Body of pancreas (tissue), 4 donors: ENCODE measurements at regions not wholly inside any gene's neighbourhood (a gene's known extent, or its start where the extent isn't known, plus 50 kb on each side); places are given as distances from the start of the nearest gene placed in this dataset.

Experiments used
- ATAC-seq: fragments of 150-250 bp; one replicate; pipeline ENCODE4 v1.9.1; 2016
- DNase-seq, 4 donors: peaks; one replicate each; pipeline ENCODE4 v3.0.0-alpha.2; 2019
- H3K27ac ChIP-seq, 4 donors: fragments of 200-600 bp; sonication (generic); 1 replicate in 3 of 4; 2 replicates in 1 of 4; pipeline versions ENCODE4 v1.5.1 to v1.6.1; 2016 to 2019; ENCODE audit warnings: mild to moderate bottlenecking in 1 of 4, mixed read lengths in 1 of 4, moderate library complexity in 1 of 4
- H3K27me3 ChIP-seq, 2 donors: fragments of 200-600 bp; sonication (generic); one replicate each; pipeline ENCODE4 v1.6.0; 2016; ENCODE audit warnings: mild to moderate bottlenecking in 1 of 2
- H3K36me3 ChIP-seq, 2 donors: fragments of 200-600 bp; sonication (generic); replicated peaks in 1 of 2; 2 replicates each; pipeline ENCODE4 v1.5.1; 2016; ENCODE audit warnings: low read depth in 2 of 2; ENCODE audit not compliant: insufficient read depth in 1 of 2
- H3K4me1 ChIP-seq: fragments of 200-600 bp; sonication (generic); one replicate; pipeline ENCODE4 v1.6.0; 2016
- H3K4me3 ChIP-seq, 2 donors: fragments of 200-600 bp; sonication (generic); 1 replicate in 1 of 2; 2 replicates in 1 of 2; pipeline ENCODE4 v1.5.1; 2016 to 2019
- H3K9me3 ChIP-seq, 3 donors: fragments of 200-600 bp; sonication (generic); 1 replicate in 2 of 3; 2 replicates in 1 of 3; pipeline ENCODE4 v1.5.1; 2016
- POLR2A ChIP-seq, 3 donors: fragments of 450-650 bp; IDR thresholded peaks; one replicate each; pipeline ENCODE4 v1.6.1; 2016; ENCODE audit warnings: antibody characterized with exemption in 3 of 3, mild to moderate bottlenecking in 2 of 3
- WGBS, 2 donors: methylation state at CpG; one replicate each; pipeline ENCODE4 v1.1.5; 2017; 5-methylcytosine and 5-hydroxymethylcytosine counted together
- intact Hi-C: fragments of 100-400 bp; cut with DNase I; formaldehyde crosslinking; loops from one replicate; pipeline ENCODE4 v1.15.1; 2023
- TF ChIP-seq, protein P1 (sequence below), 7 experiments: fragments of 450-650 bp in 4 of 7; fragments of 200-600 bp in 3 of 7; sonication (generic) in 3 of 7; IDR thresholded peaks; one replicate each; pipeline ENCODE4 v1.5.1; 2016 to 2019; ENCODE audit warnings: antibody characterized with exemption in 7 of 7

GRCh38 chrX:102833136-102833535 lies 103.9 kb upstream of the RAB40AL start:
- Histone ChIP-seq H3K27ac (no peak overlapping the region), H3K4me1 (peaks cover 4% of the 10 kb centered on the region), H3K9me3 (no peaks in the 10 kb centered on the region), H3K27me3 (no peaks in the 10 kb centered on the region), H3K4me3 (no peak overlapping the region), H3K36me3 (no peaks in the 10 kb centered on the region)
- intact Hi-C loops, result no loop called here
- TF ChIP-seq POLR2A (IDR thresholded peaks at IDR 0.05), result no peak
- TF ChIP-seq, protein P1, sequence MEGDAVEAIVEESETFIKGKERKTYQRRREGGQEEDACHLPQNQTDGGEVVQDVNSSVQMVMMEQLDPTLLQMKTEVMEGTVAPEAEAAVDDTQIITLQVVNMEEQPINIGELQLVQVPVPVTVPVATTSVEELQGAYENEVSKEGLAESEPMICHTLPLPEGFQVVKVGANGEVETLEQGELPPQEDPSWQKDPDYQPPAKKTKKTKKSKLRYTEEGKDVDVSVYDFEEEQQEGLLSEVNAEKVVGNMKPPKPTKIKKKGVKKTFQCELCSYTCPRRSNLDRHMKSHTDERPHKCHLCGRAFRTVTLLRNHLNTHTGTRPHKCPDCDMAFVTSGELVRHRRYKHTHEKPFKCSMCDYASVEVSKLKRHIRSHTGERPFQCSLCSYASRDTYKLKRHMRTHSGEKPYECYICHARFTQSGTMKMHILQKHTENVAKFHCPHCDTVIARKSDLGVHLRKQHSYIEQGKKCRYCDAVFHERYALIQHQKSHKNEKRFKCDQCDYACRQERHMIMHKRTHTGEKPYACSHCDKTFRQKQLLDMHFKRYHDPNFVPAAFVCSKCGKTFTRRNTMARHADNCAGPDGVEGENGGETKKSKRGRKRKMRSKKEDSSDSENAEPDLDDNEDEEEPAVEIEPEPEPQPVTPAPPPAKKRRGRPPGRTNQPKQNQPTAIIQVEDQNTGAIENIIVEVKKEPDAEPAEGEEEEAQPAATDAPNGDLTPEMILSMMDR (IDR thresholded peaks at IDR 0.05), result no peak
- DNase-seq, result no peak
- ATAC-seq, result no peak
- WGBS, 2 donors, result 81 to 96% methylated on average over 3 of the region's 3 CpGs

DNA sequence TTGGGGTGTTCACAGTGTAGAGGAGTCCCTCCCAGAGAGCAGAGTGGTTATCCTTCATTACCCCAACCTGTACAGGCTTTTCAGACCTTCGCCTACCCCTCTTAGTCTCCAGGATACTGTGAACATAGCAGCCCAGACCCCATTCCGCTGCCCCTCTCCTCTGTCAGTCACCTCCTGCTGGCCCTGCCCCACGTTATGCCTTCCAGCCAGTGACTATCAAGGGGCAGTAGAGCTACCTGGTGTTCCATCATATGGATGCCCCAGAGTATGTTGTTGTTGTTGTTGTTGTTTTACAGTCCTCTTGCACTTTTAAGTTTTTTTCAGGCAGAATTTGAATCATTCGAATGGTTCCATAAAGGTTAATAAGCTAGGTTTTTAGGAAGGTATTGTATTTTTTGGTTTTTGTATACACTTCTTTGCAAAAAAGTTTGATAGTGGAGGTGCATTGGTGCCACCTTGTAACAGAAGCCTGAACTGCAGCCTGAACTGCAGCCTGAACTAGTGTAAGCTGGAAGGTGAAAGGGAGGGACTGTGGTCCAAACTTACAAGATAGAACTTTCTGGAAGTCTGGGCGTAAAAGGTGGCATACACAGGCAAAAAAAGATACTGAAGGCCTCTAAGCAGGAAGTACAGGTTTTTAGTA lies 101.4 kb upstream of the RAB40AL start:
- H3K27me3 ChIP-seq, result no peaks in the 10 kb centered on the region
- intact Hi-C loops, result no loop called here
- H3K4me3 ChIP-seq, result no peak overlapping the region
- H3K4me1 ChIP-seq, result peaks cover 7% of the 10 kb centered on the region
- WGBS, 2 donors, result 74 to 85% methylated on average over 5 of the region's 5 CpGs
- H3K9me3 ChIP-seq, result no peaks in the 10 kb centered on the region
- H3K27ac ChIP-seq, result no peak overlapping the region
- ATAC-seq (no peak), DNase-seq (peak; percentile 13 to 43 (median 17))
- TF ChIP-seq, protein P1 (IDR thresholded peaks at IDR 0.05), result peak in 6 of 7 experiments; percentile 22 to 47 (median 34)
- no peak for TF ChIP-seq POLR2A (IDR thresholded peaks at IDR 0.05)
- H3K36me3 ChIP-seq, result no peaks in the 10 kb centered on the region

GRCh38 chrX:102837847-102838246 lies 99.2 kb upstream of the RAB40AL start:
- no peaks in the 10 kb centered on the region for H3K9me3 ChIP-seq
- ATAC-seq (no peak), DNase-seq (peak in 2 of 4 donors; percentile 9 to 11)
- intact Hi-C loops, result no loop called here
- 17 to 19% methylated on average over 1 of the region's 1 CpG for WGBS, 2 donors
- H3K27ac ChIP-seq, result no peak overlapping the region
- no peaks in the 10 kb centered on the region for H3K36me3 ChIP-seq
- peaks cover 17% of the 10 kb centered on the region for H3K4me1 ChIP-seq
- no peaks in the 10 kb centered on the region for H3K27me3 ChIP-seq
- no peak overlapping the region for H3K4me3 ChIP-seq
- TF ChIP-seq POLR2A (IDR thresholded peaks at IDR 0.05), result no peak
- TF ChIP-seq, protein P1 (IDR thresholded peaks at IDR 0.05), result no peak

DNA sequence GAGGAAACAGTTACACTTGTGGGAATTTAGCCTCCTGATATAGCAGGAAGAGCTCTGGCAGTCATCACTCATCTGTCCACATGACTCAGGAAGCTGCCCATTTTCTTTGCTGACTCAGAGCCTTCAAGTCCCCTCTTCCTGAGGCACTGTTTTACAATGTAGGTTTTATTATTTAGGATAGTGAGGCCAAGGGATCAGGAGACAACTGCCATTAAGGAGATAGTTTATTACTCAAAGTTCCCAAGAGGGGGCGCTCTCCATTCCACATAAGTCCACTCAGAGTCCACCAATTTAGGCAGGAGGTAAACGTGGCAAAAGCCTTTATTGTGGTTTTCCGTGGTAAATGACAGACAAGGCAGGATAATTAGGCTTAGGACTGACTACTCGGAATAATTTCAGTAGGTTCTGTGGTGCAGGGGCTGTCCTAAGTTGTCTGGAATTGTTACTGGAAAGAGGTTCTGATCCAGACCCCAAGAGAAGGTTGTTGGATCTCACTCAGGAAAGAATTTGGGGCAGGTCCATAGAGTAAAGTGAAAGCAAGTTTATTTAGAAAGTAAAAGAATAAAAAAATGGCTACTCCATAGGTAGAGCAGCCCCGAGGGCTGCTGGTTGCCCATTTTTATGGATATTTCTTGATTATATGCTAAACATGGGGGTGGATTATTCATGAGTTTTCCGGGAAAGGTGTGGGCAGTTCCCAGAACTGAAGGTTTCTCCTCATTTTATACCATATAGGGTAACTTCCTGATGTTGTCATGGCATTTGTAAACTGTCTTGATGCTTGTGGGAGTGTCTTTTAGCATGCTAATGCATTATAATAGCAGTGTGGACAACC lies 96.0 kb upstream of the RAB40AL start:
- DNase-seq, result no peak
- intact Hi-C loops, result no loop called here

More for the DNA sequence above, 96.0 kb upstream of the RAB40AL start:
- Histone ChIP-seq H3K27me3 (no peaks in the 10 kb centered on the region), H3K4me3 (no peak overlapping the region), H3K27ac (no peak overlapping the region), H3K36me3 (no peaks in the 10 kb centered on the region), H3K4me1 (peaks cover 17% of the 10 kb centered on the region), H3K9me3 (no peaks in the 10 kb centered on the region)
- TF ChIP-seq, protein P1 (IDR thresholded peaks at IDR 0.05), result no peak
- no peak for TF ChIP-seq POLR2A (IDR thresholded peaks at IDR 0.05)
- ATAC-seq, result no peak
- WGBS, 2 donors, result 85% methylated on average over 6 of the region's 6 CpGs
